ENCODE measurements at regions not wholly inside any gene's neighbourhood (a gene's known extent, or its start where the extent isn't known, plus 50 kb on each side); places are given as distances from the start of the nearest gene placed in this dataset.

- Histone ChIP-seq H3K27ac (no peak overlapping the region), H3K27me3 (no peaks in the 10 kb centered on the region), H3K4me1 (no peaks in the 10 kb centered on the region), H3K36me3 (no peaks in the 10 kb centered on the region), H3K4me3 (no peak overlapping the region), H3K9me3 (no peaks in the 10 kb centered on the region)
- whole genome bisulfite sequencing, 5 donors, result 70 to 87% (median 86%) methylated on average over 1 of the region's 1 CpG
- TF ChIP-seq POLR2AphosphoS5 (IDR thresholded peaks at IDR 0.05) (no peak), POLR2A (IDR thresholded peaks at IDR 0.05) (no peak), EP300 (IDR thresholded peaks at IDR 0.05) (no peak)
- TF ChIP-seq, protein P1, sequence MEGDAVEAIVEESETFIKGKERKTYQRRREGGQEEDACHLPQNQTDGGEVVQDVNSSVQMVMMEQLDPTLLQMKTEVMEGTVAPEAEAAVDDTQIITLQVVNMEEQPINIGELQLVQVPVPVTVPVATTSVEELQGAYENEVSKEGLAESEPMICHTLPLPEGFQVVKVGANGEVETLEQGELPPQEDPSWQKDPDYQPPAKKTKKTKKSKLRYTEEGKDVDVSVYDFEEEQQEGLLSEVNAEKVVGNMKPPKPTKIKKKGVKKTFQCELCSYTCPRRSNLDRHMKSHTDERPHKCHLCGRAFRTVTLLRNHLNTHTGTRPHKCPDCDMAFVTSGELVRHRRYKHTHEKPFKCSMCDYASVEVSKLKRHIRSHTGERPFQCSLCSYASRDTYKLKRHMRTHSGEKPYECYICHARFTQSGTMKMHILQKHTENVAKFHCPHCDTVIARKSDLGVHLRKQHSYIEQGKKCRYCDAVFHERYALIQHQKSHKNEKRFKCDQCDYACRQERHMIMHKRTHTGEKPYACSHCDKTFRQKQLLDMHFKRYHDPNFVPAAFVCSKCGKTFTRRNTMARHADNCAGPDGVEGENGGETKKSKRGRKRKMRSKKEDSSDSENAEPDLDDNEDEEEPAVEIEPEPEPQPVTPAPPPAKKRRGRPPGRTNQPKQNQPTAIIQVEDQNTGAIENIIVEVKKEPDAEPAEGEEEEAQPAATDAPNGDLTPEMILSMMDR (IDR thresholded peaks at IDR 0.05), result no peak
- intact Hi-C loops (cut with DNase I; ENCODE audit: low total_unique reads), result no loop called here
- no peak for DNase-seq
Measured at GRCh38 chr12:18919871-18920511, 182.1 kb downstream of the CAPZA3 start.

DNA sequence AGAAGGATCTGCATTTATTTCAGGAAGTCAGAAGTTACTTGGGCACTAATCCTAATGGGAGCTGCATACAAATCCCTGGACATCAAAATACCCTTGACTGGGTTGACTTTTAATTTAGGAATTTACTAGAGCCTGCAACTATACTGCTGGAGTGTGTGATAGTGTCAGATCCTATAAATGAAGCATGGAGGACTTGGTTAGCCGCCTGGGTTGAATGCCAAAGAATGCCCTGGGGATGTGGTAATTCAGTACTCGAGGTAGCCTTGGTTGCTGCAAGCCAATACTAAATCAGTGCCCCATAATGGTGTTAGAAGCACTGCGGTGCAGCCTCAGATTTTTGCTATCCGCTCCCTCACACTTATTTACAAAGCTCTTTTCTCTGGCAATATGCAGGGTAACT, 184.9 kb downstream of the CAPZA3 start:
- intact Hi-C loops (cut with DNase I; ENCODE audit: low total_unique reads), result no loop called here
- Histone ChIP-seq H3K9me3 (no peaks in the 10 kb centered on the region), H3K36me3 (no peaks in the 10 kb centered on the region), H3K27ac (no peak overlapping the region), H3K4me3 (no peak overlapping the region), H3K27me3 (no peaks in the 10 kb centered on the region), H3K4me1 (no peaks in the 10 kb centered on the region)
- no peak for TF ChIP-seq POLR2AphosphoS5 (IDR thresholded peaks at IDR 0.05)
- TF ChIP-seq, protein P1 (IDR thresholded peaks at IDR 0.05), result no peak
- TF ChIP-seq EP300 (IDR thresholded peaks at IDR 0.05), result no peak
- TF ChIP-seq POLR2A (IDR thresholded peaks at IDR 0.05), result no peak
- 89 to 97% (median 96%) methylated on average over 4 of the region's 4 CpGs for WGBS, 5 donors
- DNase-seq, result no peak

DNA sequence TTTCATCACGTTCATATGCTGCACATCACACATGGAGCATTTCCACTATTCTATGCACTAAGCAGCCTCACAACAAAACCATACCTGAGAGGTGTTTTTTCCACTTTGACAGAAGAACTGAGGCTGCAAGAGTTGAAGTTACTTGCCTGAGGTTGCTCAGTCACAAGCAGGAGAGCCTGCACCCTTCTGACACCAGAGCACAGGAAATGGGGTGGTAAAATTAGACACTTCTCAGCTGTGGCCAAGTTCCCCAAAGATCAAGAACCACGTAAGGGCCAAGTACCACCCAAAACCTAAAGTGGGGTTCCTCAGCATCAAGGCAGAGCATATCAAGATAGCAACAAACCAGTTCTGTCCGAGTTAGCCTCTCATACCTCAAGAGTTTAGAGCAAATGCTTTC, 185.8 kb downstream of the CAPZA3 start:
- Histone ChIP-seq H3K9me3 (no peaks in the 10 kb centered on the region), H3K4me1 (no peaks in the 10 kb centered on the region), H3K4me3 (no peak overlapping the region), H3K27me3 (no peaks in the 10 kb centered on the region), H3K36me3 (no peaks in the 10 kb centered on the region), H3K27ac (no peak overlapping the region)
- TF ChIP-seq POLR2AphosphoS5 (IDR thresholded peaks at IDR 0.05) (no peak), POLR2A (IDR thresholded peaks at IDR 0.05) (no peak), EP300 (IDR thresholded peaks at IDR 0.05) (no peak)
- TF ChIP-seq, protein P1 (IDR thresholded peaks at IDR 0.05), result no peak
- DNase-seq, result no peak
- WGBS, 5 donors, result 78 to 86% (median 82%) methylated on average over 2 to 3 of the region's 3 CpGs
- intact Hi-C loops (cut with DNase I; ENCODE audit: low total_unique reads), result no loop called here

- Histone ChIP-seq H3K4me3 (no peak overlapping the region), H3K4me1 (no peaks in the 10 kb centered on the region), H3K9me3 (peaks cover 0 to 6% (median 0%) of the 10 kb centered on the region in 4 donors), H3K36me3 (no peaks in the 10 kb centered on the region), H3K27me3 (no peaks in the 10 kb centered on the region), H3K27ac (no peak overlapping the region)
- 82 to 89% (median 84%) methylated on average over 7 of the region's 7 CpGs for WGBS, 5 donors
- intact Hi-C loops (cut with DNase I; ENCODE audit: low total_unique reads), result no loop called here
- DNase-seq, result no peak
- TF ChIP-seq, protein P1 (IDR thresholded peaks at IDR 0.05), result no peak
Measured at GRCh38 chr12:18926188-18926587, 188.3 kb downstream of the CAPZA3 start.

Data from stomach (tissue), 8 donors.